Colonic mucosa (tissue), 4 donors: ENCODE measurements at regions not wholly inside any gene's neighbourhood (a gene's known extent, or its start where the extent isn't known, plus 50 kb on each side); places are given as distances from the start of the nearest gene placed in this dataset.
A peak's percentile ranks its signal among the peaks of the same experiment; 100 is the strongest.

Source experiments
- DNase-seq: peaks from one replicate; pipeline ENCODE4 v3.0.0-alpha.2; 2020
- H3K27ac ChIP-seq: fragments of 200-600 bp; one replicate; pipeline ENCODE4 v1.8.0; 2021
- H3K27me3 ChIP-seq: fragments of 200-600 bp; one replicate; pipeline ENCODE4 v1.8.0; 2021
- H3K36me3 ChIP-seq: fragments of 200-600 bp; one replicate; pipeline ENCODE4 v1.8.0; 2021
- H3K4me1 ChIP-seq: fragments of 200-600 bp; one replicate; pipeline ENCODE4 v1.8.0; 2021; ENCODE audit warnings: mild to moderate bottlenecking
- H3K4me3 ChIP-seq: fragments of 200-600 bp; one replicate; pipeline ENCODE4 v1.8.0; 2021
- H3K9ac ChIP-seq, 2 donors: one replicate each; pipeline ENCODE4 v1.7.0; 2013; ENCODE audit warnings: control low read depth in 2 of 2, low read depth in 2 of 2, low read length in 2 of 2
- H3K9me3 ChIP-seq: fragments of 200-600 bp; one replicate; pipeline ENCODE4 v1.8.0; 2021
- CTCF ChIP-seq: fragments of 200-600 bp; IDR thresholded peaks from one replicate; pipeline ENCODE4 v1.8.0; 2022; ENCODE audit warnings: antibody characterized with exemption, mild to moderate bottlenecking
- intact Hi-C: fragments of 100-400 bp; cut with DNase I; formaldehyde crosslinking; loops from one replicate; pipeline ENCODE4 v1.14.1; 2022
- donor health status: healthy.
- donor health status: DM: no; HTN: no; CAD: no.
- donor health status: DM: no; HTN: no; CAD: no.

GRCh38 chr1:203401199-203401877 is 50.4 kb upstream of the FMOD start:
- no peak for TF ChIP-seq CTCF
- H3K9me3 ChIP-seq = no peaks in the 10 kb centered on the region
- no peak overlapping the region for H3K27ac ChIP-seq
- no peak overlapping the region for H3K4me3 ChIP-seq
- no peaks in the 10 kb centered on the region for H3K4me1 ChIP-seq
- intact Hi-C loops = no loop called here
- H3K27me3 ChIP-seq = no peaks in the 10 kb centered on the region
- H3K36me3 ChIP-seq = no peaks in the 10 kb centered on the region
- no peak overlapping the region for H3K9ac ChIP-seq
- no peak for DNase-seq

DNA sequence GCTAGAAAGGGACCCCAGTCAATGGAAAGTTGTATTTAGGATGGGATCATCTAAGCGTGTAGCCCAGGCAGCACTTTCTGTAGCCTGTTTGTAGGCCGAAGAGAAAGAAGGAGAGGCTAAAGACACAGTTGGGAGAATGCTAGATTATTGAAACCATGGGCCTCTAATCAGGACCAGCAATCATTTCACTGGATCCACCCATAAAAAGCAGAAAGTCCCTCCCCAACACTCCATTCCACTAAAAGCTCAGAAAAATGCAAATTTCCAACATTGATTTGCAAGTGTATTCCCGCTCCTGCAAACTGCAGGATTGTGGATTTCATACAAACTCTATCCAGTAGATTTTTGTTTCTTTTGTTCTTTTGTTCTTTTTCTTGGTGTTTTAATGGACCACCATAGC is 51.2 kb upstream of the FMOD start:
- Histone ChIP-seq H3K27me3 (no peaks in the 10 kb centered on the region), H3K4me1 (peaks cover 4% of the 10 kb centered on the region), H3K4me3 (no peak overlapping the region), H3K9ac (no peak overlapping the region), H3K27ac (no peak overlapping the region), H3K9me3 (no peaks in the 10 kb centered on the region), H3K36me3 (no peaks in the 10 kb centered on the region)
- intact Hi-C loops = no loop called here
- DNase-seq = no peak
- TF ChIP-seq CTCF = no peak

GRCh38 chr1:203402629-203403337 is 51.9 kb upstream of the FMOD start:
- H3K4me3 ChIP-seq = no peak overlapping the region
- TF ChIP-seq CTCF = no peak
- intact Hi-C loops = no loop called here
- no peaks in the 10 kb centered on the region for H3K9me3 ChIP-seq
- H3K36me3 ChIP-seq = no peaks in the 10 kb centered on the region
- no peak overlapping the region for H3K9ac ChIP-seq
- H3K27me3 ChIP-seq = no peaks in the 10 kb centered on the region
- no peak for DNase-seq
- H3K27ac ChIP-seq = peak overlapping the region; percentile 29
- peaks cover 4% of the 10 kb centered on the region for H3K4me1 ChIP-seq

DNA sequence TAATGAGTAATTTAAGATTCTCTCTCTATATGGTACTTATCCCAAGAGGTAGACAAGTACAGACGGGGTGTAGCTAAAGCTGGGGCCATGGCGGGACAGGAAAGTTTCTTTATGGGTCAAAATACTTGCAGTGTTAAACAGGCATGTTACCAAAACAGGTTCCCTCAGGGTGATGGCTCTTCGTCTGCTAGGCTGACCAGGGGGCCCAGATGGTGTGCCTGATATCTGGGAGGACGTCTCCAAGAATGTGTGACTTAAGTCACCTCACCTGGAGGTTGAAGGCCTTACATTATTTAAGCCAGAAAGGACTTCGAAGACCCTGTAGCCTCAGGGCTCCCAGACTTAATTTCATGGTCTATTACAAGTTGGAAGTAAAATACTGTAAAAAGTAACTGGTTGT is 52.7 kb upstream of the FMOD start:
- Histone ChIP-seq H3K36me3 (no peaks in the 10 kb centered on the region), H3K27ac (no peak overlapping the region), H3K4me1 (peaks cover 10% of the 10 kb centered on the region), H3K4me3 (no peak overlapping the region), H3K27me3 (no peaks in the 10 kb centered on the region), H3K9me3 (no peaks in the 10 kb centered on the region), H3K9ac (no peak overlapping the region)
- no peak for TF ChIP-seq CTCF
- no peak for DNase-seq
- intact Hi-C loops = no loop called here

- Histone ChIP-seq H3K9me3 (no peaks in the 10 kb centered on the region), H3K9ac (no peak overlapping the region), H3K27ac (no peak overlapping the region), H3K36me3 (no peaks in the 10 kb centered on the region), H3K27me3 (no peaks in the 10 kb centered on the region), H3K4me3 (no peak overlapping the region), H3K4me1 (peaks cover 13% of the 10 kb centered on the region)
- intact Hi-C loops = no loop called here
- TF ChIP-seq CTCF = no peak
- DNase-seq = no peak
These were observed 53.6 kb upstream of the FMOD start for GRCh38 chr1:203404546-203404945.
